HG03521 (cell line): ENCODE measurements at regions not wholly inside any gene's neighbourhood (a gene's known extent, or its start where the extent isn't known, plus 50 kb on each side); places are given as distances from the start of the nearest gene placed in this dataset.

ENCODE experiments used
- ATAC-seq: cut with Tn5 transposase; IDR thresholded peaks from one replicate; pipeline ENCODE4 v1.9.1; 2021; ENCODE audit warnings: mild to moderate bottlenecking, moderate library complexity; ENCODE audit not compliant: unreplicated experiment

DNA sequence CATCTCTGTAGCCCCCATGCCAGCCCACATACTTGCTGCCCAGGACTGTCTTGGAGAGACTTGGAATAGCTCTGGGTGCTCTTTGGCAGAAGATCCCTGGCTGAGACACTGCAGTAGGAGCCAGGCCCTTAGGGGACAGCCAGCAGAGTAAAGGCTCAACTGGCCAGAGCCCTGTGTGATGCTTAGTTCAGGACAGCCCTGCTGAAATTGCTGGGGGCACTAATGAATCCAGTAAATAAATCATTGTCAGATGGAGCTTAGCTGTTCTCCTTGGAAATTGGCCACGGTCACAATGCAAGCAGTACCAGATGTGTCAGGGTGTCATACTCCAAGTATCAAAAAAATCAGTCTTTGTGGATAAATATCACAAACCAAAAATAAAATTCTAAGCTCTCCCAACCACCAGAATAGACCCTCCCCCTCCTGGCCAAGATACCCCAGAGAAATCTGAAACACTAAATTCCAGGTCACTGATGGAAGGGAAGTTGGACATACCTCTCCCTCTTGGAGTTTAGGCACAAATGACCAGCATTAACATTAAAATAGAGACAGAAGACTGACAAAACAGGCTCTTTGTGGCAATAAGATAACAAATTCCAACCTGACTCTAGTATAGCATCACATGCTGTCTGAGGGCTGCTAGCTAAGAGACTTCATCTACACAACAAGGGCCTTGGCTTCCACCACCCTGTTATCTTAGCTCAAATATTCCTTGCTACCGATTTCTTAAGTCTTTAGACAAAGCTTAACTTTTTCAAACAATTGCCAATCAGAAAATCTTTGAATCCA is 83.2 kb upstream of the DNAH14 start:
- no peak for ATAC-seq

DNA sequence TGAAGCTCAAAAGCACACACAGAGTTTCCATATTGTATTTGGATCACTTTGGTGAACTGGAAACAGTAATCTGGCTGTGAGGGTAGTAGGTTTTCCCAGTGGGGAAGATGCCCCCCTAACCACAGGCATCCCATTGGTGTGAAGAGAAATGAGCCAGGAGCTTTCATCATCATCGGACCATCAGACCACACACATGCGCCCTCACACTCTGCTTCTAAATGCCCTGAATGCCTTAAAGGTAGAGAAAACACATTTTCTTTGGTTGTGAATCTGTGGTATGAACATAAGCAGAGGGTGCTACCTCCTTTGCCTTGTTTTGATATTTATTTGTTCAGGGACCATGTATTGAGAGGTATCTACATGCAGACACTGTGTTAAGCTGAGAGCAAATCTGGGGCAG is 79.0 kb upstream of the DNAH14 start:
- no peak for ATAC-seq

DNA sequence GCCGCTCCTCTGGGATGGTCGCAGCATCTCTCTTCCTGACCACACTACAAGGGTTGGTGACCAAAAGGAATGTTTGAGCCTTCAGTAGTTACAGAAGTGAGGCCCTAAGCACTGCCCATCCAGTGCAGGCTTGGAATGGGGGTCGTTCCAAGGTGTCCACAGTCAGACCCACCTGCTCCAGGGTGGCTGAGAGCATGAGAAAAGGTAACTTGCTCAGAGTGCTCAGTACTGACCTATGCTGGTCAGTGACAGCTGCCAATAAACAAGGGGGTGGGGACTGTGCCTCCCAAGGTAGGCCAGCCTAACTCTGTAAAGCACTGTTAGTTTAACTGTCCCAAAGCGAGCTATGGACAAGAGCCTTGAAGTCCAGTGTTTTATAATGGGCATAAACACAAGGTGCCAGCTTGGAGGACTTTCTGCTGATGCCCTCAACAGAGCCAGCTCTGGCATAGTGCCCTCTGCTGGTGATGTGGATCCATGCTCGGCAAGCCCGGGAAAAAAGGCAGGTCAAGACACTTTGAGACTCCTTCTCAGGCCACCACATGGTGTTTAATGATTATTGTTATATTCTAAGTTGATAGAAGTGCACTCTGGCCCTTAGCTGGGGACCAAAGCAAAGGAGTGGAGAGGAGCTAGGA is 78.1 kb upstream of the DNAH14 start:
- ATAC-seq = peak; percentile 58

DNA sequence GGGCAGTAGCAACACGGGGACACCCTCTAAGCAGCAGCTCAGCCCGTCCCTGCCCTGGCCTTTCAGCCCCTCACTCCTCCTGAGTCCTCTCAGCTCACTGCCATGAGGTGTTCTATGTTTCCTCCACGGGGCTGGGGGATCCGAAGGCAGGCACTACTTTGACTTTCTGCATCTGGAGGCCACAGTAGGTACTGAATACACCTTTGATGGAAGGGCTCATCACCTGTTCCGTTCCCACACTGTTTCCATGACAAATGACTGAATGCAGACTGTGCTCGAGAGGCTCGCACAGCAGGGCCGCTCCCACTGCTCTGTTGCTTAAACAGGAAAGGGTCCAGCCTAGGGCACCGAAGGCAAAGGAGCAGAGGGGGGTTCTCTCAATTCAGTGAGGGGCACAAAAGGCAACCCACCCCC is 77.6 kb upstream of the DNAH14 start:
- no peak for ATAC-seq

DNA sequence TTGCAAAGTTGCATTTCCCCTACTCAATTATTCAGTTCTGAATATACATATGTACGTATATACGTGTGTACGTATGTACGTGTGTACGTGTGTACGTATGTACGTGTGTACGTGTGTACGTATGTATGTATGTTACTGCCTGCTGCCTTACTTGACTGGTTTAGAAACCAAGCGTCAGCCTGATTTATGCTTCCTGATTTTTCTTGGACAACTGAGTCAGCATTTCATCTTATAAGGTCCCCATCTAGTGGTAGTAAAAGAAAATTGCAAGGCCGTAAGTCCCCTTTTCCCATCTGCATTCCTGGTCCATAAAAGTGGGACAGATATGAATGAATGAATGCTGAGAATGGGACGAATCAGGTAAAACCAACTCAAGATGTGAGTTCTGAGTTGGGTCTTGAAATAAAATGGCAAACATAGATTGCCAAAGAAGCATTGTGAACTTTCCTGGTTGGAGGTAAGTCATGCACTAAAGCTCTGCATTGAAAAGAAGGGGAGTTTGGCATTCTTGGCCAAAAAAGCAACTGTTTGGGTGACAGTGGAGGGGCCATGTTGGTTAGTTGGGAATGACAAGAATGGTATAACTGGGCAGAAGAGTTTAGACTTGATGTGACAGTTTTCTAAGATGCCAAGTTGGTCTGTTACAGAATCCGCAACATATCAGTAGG is 76.4 kb upstream of the DNAH14 start:
- ATAC-seq = no peak

DNA sequence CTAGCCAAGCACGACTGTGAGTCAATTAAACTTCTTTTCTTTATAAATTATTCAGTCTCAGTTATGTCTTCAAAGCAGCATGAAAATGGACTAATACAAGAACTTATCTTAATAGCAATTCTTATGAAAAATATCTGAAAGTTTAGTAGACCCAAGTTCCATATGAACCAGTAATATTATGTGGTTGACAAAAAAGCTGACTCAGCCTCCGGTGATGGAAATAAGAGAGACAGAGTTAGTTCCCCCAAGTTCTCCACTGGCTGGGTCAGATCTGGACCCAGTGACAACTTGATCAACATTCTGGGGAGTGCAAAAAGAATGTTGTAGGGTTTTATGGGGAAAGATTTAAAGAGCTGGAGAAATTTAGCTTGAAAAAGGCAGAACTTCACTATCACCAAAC is 72.5 kb upstream of the DNAH14 start:
- ATAC-seq = no peak

DNA sequence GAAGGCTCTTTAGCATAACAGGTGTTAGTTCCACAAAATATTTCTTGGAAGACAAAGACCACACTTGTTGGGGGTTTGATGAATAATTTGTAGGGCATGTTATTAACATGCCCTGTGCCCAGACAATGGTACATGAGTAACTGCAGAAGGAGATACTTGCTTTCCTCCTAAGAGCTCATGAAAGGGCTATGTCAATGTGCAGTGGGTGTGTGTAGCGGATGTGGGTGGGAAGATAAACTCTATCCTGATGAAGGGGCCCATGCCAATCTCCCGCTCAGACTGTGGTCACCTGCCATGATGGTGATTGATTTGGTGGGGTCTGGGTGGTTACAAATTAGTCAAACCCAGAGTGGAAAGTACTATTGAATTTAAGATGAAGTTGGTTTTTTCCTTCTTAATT is 69.8 kb upstream of the DNAH14 start:
- no peak for ATAC-seq

DNA sequence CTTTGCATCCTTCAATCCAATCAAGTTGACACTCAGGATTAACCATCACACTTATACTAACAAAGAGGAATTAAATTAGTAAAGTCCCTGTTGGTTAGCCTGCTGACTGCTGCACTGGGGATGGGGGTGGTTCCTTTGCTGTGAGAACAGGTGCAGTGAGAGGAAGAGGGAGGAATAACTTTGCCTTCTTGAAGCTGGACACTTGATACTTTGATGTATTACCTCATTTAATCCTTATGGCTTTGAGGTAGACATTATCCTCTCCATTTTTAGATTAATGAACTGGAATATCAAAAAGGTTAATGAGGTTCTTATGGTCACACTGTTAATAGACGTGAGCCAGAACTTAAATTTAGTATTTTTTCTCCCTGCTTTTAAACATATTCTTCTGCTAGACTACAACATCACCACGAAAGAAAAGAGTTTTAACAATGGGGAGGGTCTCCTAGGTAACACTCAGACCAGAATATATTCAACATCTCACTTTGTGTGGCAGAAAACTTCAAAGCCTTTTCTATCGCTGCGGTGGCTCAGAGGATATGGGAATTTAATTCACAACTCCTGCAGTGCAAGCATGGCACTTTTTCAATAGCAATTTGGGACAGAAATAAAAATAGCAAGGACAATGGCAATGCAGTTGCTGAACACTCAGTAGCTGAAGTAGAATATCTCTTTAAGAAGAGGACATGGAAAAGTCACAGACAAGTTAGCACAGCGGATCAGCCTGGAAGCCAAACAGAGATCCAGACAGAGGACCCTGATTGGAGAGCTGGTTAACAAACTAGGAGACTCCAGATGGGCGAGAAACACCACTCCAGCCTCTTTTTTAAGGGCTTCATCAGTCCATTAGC is 68.8 kb upstream of the DNAH14 start:
- ATAC-seq = no peak

DNA sequence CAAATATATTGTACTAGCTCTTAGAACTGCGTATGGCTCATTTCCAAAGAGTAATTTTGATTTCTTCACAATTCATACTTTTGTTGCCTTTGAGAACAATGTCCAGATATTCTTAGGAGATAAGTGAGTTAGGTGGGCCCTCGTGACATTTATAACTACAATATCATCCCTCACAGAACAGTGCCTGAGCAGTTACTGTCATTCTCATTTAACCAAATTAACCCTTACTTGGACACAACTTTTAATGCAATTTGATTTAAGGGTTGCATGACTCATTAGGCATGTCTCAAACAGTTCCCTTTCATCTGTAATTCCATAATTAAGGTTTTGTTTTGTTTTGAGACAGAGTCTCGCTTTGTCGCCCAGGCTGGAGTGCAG is 68.1 kb upstream of the DNAH14 start:
- no peak for ATAC-seq

DNA sequence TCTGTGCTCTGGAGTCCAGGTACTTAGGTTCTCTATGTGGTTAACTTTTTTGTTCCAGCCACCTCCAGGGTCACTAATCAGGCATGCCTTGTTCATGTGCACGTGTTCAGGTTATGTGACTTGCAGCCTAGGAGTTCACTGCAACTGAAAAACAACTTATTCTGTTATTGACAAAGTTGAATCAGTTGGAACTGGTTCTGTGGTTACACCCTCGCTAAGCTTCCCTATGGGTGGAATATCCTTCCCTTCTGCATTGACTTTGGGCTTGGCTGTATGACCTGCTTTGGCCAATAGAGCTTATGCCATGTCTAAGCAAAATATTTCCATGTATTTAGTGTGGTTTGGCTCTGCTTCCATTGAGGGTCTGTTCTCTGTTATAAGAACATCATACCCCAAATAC is 66.0 kb upstream of the DNAH14 start:
- no peak for ATAC-seq

DNA sequence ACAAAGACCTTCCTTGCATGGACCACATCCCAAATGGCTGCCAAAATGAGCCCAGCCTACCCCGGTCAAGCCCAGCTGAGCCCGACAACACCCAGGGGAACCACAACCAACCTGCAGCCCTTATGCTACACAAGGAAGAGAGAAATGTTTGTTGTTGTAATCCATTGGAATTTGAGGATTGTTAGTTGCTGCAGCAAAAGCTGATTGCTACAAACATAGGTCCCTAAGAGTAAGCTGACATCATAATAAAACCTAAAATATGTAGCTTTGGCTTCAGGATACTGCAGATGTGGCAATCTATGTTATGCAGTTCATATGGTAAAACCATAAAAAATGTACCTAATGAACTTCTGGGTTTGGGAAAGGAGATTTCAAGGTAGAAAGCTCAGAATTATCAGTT is 65.5 kb upstream of the DNAH14 start:
- ATAC-seq = no peak

DNA sequence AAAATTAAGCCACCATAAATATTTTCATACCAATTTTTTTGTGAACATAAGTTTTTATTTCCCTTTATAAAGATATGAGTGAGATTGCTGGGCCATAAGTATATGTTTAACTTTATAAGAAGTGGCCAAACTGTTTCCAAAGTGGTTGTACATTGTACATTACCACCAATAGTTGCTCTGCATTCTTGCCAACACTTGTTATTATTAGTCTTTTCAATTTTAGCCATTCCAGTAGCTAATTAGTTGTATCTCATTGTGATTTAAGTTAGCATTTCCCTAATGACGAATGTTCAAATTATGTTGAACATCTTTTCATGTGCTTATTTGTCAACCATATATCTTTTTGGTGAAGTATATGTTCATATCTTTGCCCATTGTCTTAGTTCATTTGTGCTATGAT is 64.0 kb upstream of the DNAH14 start:
- no peak for ATAC-seq

DNA sequence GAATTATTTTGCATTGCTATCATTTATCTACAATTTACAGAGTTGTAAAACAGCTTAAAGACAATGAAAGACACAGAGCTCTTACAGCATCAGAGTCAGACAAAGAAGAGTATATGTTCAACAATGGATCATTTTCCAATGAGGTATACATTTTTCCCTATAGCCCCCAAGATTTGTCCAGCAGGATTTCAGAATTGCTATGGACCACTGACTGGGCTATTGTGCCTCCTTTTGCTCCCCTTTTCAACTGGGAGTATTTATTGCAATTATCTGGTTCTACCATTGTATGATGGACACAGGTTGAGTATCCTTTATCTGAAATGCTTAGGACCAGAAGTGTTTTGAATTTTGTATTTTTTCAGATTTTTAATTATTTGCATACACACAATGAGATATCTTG is 62.5 kb upstream of the DNAH14 start:
- no peak for ATAC-seq

DNA sequence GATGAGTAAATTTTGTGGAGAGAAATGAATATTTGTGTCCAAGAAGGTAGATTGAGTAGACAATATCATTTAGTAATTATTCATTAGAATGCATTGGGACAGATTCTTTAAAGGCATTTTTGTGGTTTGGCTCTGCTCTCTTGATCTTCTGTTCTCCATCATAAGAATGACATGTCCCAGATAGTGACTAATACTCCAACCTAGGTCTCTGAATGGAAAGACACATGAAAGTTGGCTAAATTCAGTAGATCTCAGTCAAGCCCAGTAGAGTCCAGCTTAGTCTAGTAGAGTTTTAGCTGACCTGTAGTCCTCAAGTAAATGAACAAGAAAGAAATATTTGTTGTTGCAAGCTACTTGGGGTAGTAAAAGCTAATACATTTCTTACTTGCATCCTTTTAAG is 61.8 kb upstream of the DNAH14 start:
- ATAC-seq = no peak

DNA sequence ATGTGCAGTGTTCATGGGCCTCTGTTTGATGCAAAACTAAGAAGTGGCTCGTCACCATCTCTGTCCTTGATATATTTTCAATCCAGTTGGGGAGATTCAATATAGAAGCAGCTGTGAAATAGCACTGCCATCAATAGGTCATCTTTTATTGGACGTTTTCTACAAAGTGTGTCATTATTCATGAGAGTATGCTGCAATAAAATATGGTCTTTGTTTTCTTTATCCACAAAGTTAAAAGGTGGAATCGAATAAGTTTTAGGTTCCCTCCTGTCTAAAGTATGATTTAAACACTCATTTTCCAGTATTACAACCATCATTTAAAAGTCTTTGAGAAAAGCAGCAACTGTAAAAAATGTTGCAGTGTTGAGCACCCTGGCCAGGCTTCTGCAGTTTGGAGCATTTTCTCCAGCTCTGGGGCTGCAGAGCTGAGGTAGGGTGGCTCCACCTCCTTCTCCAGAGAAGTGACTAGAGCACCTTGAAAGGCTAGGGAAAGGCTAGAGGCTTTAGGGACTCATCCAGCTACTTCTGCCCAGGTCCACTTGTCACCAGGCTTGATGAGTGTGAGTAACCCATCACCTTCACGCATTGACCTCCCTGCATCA is 56.5 kb upstream of the DNAH14 start:
- no peak for ATAC-seq

DNA sequence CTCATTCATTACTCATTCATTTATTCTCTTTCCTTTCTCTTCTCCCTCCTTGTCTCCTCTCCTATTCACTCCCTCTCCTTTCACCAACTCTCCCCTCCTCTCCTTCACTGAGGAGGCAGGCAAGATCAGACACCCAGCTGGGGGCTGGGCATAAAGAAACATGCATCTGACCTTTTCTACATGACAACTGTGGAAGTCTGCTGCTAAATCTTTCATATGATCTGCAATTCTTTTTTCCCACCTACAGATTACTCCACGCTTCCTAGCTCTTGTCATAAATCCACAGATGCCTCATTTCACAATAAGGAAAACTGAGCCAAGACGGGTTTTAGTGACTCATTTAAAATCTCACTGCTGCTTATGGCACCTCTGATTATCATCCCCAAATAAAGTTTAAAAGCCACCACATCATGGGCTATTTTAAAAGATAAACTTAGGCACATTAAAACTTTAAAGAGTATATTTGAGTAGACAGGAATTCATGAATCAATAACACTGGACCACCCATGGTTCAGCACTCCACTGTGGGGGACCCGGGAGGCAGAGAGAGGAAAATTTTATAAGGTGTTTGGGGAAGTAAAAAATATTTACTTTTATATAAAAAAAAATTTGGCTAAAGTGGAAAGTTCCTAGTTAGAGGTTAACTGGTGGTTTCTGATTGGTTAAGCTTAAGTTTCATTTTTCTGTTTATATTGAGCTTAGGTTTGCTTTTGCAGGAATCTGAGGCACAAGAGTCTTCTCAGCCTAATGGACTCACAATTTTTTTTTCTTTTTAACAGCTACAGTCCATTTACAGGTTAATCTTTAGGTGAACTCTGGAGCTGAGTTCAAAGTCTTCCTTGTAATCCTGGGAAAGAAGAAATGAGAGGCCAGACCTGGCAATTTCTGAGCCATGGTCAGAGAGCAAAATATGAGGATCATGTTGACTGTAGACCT is 55.8 kb upstream of the DNAH14 start:
- ATAC-seq = no peak

DNA sequence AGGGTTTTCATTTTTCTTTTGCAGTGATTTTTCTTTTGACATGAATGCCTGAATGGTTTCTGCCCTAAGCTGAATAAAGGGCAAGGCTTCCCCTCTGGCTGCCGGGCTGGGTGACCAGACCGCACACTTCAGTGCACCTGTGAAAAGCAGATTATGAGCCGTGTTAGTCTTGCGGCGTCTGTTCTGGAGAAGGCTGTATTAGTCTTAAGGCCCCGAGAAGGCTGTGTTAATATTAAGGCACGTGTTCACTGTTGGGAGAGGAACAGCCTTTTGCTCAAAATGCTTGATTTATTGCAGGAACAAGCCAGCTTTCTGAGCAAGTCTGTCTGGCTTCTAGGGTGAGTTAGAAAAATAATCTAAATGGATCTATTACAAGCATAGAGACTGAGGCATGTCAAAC is 54.7 kb upstream of the DNAH14 start:
- ATAC-seq = no peak

DNA sequence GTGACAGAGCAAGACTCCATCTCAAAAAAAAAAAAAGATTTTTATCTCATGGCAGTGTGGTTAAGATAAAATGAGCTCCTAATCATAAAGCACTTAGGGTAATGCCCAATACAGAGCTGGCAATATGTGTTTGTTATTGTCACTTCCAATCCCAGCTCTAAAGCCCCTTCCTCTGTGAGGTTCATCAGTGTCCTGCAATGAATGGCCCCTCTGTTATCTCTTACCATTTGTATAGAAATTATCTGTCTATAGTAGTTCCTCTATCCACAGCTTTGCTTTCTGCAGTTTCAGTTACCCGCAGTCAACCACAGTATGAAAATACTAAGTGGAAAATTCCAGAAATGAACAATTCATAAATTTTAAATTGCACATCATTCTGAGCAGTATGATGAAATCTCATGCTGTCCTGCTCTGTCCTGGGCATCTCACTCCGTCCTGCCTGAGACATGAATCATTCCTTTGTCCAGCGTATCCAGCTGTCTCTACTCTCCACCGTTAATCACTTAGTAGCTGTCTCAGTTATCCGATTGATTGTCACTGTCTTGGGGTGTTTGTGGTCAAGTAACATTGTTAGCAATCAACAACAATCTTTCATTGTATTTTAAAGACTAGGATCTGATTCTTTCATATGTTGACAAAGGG is 50.2 kb upstream of the DNAH14 start:
- ATAC-seq = no peak
